ENCODE measurements at regions not wholly inside any gene's neighbourhood (a gene's known extent, or its start where the extent isn't known, plus 50 kb on each side); places are given as distances from the start of the nearest gene placed in this dataset.
"Not testable (repeated sequence)": the region's sequence is repeated elsewhere in the genome, so short reads cannot be mapped to it uniquely, and the experiment has no call there.

DNA sequence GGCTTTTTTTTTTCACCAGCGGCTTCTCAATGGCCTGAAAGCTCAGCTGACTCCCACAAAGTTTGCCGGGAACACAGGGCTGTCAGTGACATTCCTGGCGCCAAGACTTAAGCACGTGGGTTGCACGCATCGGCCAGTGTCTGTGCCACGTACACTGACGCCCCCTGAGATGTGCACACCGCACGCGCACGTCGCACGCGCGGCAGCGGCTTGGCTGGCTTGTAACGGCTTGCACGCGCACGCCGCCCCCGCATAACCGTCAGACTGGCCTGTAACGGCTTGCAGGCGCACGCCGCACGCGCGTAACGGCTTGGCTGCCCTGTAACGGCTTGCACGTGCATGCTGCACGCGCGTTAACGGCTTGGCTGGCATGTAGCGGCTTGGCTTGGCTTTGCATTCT, 63.2 kb downstream of the CCDC74A start:
- Histone ChIP-seq H3K27me3 (peaks cover 0 to 11% (median 0%) of the 10 kb centered on the region in 7 donors), H3K36me3 (no peaks in the 10 kb centered on the region), H3K9me3 (no peaks in the 10 kb centered on the region), H3K27ac (no peak overlapping the region), H3K4me1 (no peaks in the 10 kb centered on the region), H3K4me3 (no peak overlapping the region)
- DNase-seq (no peak), ATAC-seq (no peak)
- intact Hi-C loops (cut with DNase I): no loop called here
- no peak for TF ChIP-seq CTCF (IDR thresholded peaks at IDR 0.05)
- 85 to 88% methylated on average over 39 of the region's 39 CpGs for WGBS, 2 donors

GRCh38 chr2:131596561-131596960, 68.9 kb downstream of the CCDC74A start:
- H3K36me3 ChIP-seq; H3K27ac ChIP-seq; H3K9me3 ChIP-seq; H3K4me3 ChIP-seq; ATAC-seq; H3K4me1 ChIP-seq; intact Hi-C loops (cut with DNase I); DNase-seq; H3K27me3 ChIP-seq: not testable (repeated sequence)
- WGBS, 2 donors: 26 to 29% methylated on average over 5 of the region's 5 CpGs

GRCh38 chr2:131602444-131602843, 74.8 kb downstream of the CCDC74A start:
- DNase-seq; H3K36me3 ChIP-seq; H3K27me3 ChIP-seq; H3K4me1 ChIP-seq; H3K4me3 ChIP-seq; ATAC-seq; H3K9me3 ChIP-seq; intact Hi-C loops (cut with DNase I); H3K27ac ChIP-seq: not testable (repeated sequence)
- 71 to 87% methylated on average over 4 of the region's 5 CpGs for WGBS, 2 donors

DNA sequence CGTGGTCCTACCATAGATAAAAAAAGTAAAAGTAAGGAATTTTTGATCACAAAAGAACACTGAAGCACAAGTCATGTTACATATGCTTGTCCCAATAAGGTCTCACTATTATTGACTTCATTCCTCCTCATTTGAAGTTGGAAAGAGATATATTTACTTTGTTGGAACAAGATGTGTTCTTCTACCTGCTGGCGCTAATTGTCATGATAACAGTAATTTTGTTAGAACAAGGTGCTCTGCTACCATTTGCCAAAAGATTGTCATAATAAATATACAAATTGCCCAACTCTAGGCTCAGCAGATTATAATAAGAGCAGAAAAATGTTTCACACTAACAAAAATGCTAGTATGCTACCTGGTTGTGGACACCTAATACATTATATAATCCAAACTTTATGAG, 77.0 kb downstream of the CCDC74A start:
- 85 to 87% methylated on average over 2 of the region's 2 CpGs for WGBS, 2 donors

DNA sequence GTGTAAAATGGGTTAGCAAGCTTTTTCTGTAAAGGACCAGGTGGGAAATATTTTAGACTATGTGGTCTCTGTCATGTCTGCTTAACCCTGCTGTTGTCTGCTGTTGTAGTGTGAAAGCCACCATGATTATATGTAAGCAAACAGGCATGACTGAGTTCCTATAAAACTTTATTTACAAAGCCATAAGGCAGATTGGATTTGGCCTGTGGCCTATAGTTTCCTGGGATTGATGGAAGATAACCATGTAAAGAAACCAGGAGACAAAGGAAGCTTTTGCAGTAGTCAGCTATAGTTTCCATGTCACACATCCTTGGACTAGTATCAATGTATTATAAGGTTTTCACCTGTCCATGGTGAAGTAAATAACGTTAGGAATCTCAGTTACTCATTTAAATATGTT, 78.7 kb downstream of the CCDC74A start:
- H3K9me3 ChIP-seq; ATAC-seq; H3K27me3 ChIP-seq; H3K4me1 ChIP-seq; H3K4me3 ChIP-seq; intact Hi-C loops (cut with DNase I); H3K36me3 ChIP-seq; H3K27ac ChIP-seq; DNase-seq: not testable (repeated sequence)
- WGBS, 2 donors: 44 to 63% methylated on average over 1 of the region's 1 CpG

More for the DNA sequence above, 77.0 kb downstream of the CCDC74A start:
- intact Hi-C loops (cut with DNase I); DNase-seq; H3K27ac ChIP-seq; H3K36me3 ChIP-seq; ATAC-seq; H3K4me3 ChIP-seq; H3K9me3 ChIP-seq; H3K4me1 ChIP-seq; H3K27me3 ChIP-seq: not testable (repeated sequence)

- intact Hi-C loops (cut with DNase I); H3K4me3 ChIP-seq; H3K36me3 ChIP-seq; H3K4me1 ChIP-seq; DNase-seq; H3K9me3 ChIP-seq; H3K27ac ChIP-seq; ATAC-seq; H3K27me3 ChIP-seq: not testable (repeated sequence)
- 60 to 71% methylated on average over 5 of the region's 5 CpGs for WGBS, 2 donors
Observed at GRCh38 chr2:131607056-131607455, 79.4 kb downstream of the CCDC74A start.

- WGBS, 2 donors: 76 to 79% methylated on average over 3 of the region's 3 CpGs
- intact Hi-C loops (cut with DNase I); ATAC-seq: not testable (repeated sequence)
Observed at GRCh38 chr2:131614539-131614938, 86.9 kb downstream of the CCDC74A start.

DNA sequence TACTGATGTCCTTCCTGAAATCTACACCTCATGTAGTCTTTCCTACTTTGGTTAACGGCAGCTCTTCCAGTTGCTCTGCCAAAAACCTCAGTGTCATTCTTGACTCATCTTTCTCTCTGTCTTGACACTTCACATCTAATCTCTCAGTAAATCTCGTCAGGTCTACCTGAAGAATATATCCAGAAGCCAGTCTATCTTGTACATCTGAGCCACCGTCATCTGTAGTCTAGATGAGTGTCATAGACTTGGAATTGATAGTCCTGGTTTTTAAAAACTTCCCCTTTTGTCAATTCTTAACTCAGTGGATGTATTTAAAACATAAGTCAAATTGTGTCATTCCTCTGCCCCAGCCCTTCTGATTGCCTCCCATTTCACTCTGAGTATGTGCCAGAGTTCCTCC, 90.6 kb downstream of the CCDC74A start:
- H3K4me1 ChIP-seq; intact Hi-C loops (cut with DNase I); DNase-seq; H3K4me3 ChIP-seq; H3K27me3 ChIP-seq; H3K36me3 ChIP-seq; H3K9me3 ChIP-seq; H3K27ac ChIP-seq; ATAC-seq: not testable (repeated sequence)
- 81 to 83% methylated on average over 3 of the region's 3 CpGs for WGBS, 2 donors

More at GRCh38 chr2:131614539-131614938, 86.9 kb downstream of the CCDC74A start:
- H3K9me3 ChIP-seq, H3K27me3 ChIP-seq, H3K36me3 ChIP-seq, H3K27ac ChIP-seq, DNase-seq, H3K4me3 ChIP-seq, H3K4me1 ChIP-seq: not testable (repeated sequence)

DNA sequence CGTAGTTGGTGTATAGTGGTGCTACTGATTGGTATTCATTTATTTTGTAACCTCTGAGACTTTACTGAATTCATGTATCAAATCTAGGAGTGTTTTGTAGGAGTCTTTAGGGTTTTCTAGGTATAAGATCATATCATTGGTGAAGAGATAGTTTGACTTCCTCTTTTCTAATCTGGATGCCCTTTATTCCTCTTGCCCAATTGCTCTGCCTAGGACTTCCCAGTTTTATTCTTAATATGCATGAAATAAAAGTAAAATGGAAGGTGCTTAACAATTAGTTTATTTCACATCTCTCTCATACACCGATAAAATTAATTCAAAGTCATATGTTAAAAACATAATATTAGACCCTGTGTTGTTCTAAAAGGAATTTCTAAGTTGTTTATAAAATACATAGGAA, 95.2 kb downstream of the CCDC74A start:
- ATAC-seq; intact Hi-C loops (cut with DNase I); H3K27me3 ChIP-seq; H3K4me3 ChIP-seq; H3K4me1 ChIP-seq; H3K36me3 ChIP-seq; H3K27ac ChIP-seq; H3K9me3 ChIP-seq; DNase-seq: not testable (repeated sequence)
- WGBS, 2 donors: 94 to 97% methylated on average over 2 of the region's 2 CpGs

GRCh38 chr2:131626011-131626410, 98.3 kb downstream of the CCDC74A start:
- 92 to 93% methylated on average over 10 of the region's 10 CpGs for WGBS, 2 donors

GRCh38 chr2:131626565-131626964, 98.9 kb downstream of the CCDC74A start:
- H3K4me3 ChIP-seq; H3K4me1 ChIP-seq; H3K27ac ChIP-seq; H3K27me3 ChIP-seq; intact Hi-C loops (cut with DNase I); H3K9me3 ChIP-seq; DNase-seq; H3K36me3 ChIP-seq; ATAC-seq: not testable (repeated sequence)
- 91% methylated on average over 19 of the region's 19 CpGs for WGBS, 2 donors

More at GRCh38 chr2:131626011-131626410, 98.3 kb downstream of the CCDC74A start:
- H3K9me3 ChIP-seq; intact Hi-C loops (cut with DNase I); ATAC-seq; H3K4me3 ChIP-seq; H3K27ac ChIP-seq; H3K4me1 ChIP-seq; DNase-seq; H3K27me3 ChIP-seq; H3K36me3 ChIP-seq: not testable (repeated sequence)
